Right lobe of liver (tissue), 4 donors: ENCODE measurements at regions not wholly inside any gene's neighbourhood (a gene's known extent, or its start where the extent isn't known, plus 50 kb on each side); places are given as distances from the start of the nearest gene placed in this dataset.

ENCODE experiments used
- POLR2A ChIP-seq: fragments of 450-650 bp; IDR thresholded peaks from one replicate; pipeline ENCODE4 v1.6.1; 2017; ENCODE audit warnings: antibody characterized with exemption, mild to moderate bottlenecking
- TF ChIP-seq, protein P1 (sequence below), 4 donors: fragments of 200-600 bp in 3 of 4; fragments of 450-650 bp in 1 of 4; IDR thresholded peaks; one replicate each; pipeline versions ENCODE4 v1.5.1 to v1.8.0; 2016 to 2022; ENCODE audit warnings: antibody characterized with exemption in 4 of 4, mild to moderate bottlenecking in 2 of 4
- donor health status: DM: no; HTN: no; CAD: no.
- donor health status: DM: no; HTN: no; CAD: no.
- donor health status: DM: no; HTN: yes; CAD: no.

- TF ChIP-seq POLR2A: no peak
- TF ChIP-seq, protein P1, sequence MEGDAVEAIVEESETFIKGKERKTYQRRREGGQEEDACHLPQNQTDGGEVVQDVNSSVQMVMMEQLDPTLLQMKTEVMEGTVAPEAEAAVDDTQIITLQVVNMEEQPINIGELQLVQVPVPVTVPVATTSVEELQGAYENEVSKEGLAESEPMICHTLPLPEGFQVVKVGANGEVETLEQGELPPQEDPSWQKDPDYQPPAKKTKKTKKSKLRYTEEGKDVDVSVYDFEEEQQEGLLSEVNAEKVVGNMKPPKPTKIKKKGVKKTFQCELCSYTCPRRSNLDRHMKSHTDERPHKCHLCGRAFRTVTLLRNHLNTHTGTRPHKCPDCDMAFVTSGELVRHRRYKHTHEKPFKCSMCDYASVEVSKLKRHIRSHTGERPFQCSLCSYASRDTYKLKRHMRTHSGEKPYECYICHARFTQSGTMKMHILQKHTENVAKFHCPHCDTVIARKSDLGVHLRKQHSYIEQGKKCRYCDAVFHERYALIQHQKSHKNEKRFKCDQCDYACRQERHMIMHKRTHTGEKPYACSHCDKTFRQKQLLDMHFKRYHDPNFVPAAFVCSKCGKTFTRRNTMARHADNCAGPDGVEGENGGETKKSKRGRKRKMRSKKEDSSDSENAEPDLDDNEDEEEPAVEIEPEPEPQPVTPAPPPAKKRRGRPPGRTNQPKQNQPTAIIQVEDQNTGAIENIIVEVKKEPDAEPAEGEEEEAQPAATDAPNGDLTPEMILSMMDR (IDR thresholded peaks at IDR 0.05): no peak
Measured at GRCh38 chr11:39177678-39178077, 2281.8 kb downstream of the LRRC4C start.
